NCI-H524 treated with DMSO at 0.1 percent for 48 hours (cell line): ENCODE measurements at regions not wholly inside any gene's neighbourhood (a gene's known extent, or its start where the extent isn't known, plus 50 kb on each side); places are given as distances from the start of the nearest gene placed in this dataset.

Source experiments
- DNase-seq: peaks from one replicate; lab custom pipeline; 2025; lab: John Stamatoyannopoulos, UW

DNA sequence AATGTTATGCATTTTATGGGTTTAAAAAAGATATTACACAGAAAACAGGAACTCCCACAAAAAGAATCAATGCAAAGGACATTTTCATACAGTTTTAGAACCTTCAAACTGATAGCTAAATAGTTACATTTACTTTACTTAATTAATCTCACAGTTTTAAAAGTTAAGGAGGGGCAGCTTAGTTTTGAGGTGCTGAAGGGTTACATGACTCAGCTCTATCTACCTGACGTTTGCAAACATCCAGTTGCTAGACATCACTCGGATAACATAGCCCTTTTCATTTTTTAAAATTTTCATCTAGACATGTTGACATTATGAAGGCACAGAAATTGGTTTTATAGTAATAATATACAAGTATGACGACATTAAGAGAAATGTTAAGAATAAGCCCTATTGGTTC lies 53.7 kb upstream of the HSD17B12 start:
- DNase-seq: no peak
